ENCODE measurements at regions not wholly inside any gene's neighbourhood (a gene's known extent, or its start where the extent isn't known, plus 50 kb on each side); places are given as distances from the start of the nearest gene placed in this dataset.
"Not testable (repeated sequence)": the region's sequence is repeated elsewhere in the genome, so short reads cannot be mapped to it uniquely, and the experiment has no call there.

DNA sequence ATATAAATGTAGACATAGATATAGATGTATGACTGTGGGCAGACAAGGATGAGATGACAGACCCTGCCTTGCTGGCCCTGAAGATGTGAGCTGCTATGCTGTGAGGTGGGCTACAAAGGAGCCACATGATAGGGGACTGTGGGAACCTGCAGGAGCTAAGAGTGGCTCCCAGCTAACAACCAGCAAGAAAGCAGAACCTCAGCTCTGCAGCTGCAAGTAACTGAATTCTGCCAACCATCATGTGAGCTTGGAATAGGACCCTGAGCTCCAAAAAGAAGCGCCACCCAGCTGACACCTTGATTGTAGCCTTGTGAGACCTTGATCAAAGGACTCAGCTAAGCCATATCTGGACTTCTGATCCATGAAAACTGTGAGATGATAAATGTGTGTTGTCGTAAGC, 123.3 kb upstream of the GRM7 start:
- DNase-seq = no peak

GRCh38 chr3:6739288-6739687, 121.6 kb upstream of the GRM7 start:
- no peak for DNase-seq

GRCh38 chr3:6743067-6743720, 117.7 kb upstream of the GRM7 start:
- DNase-seq = no peak

- DNase-seq = no peak
Measured at GRCh38 chr3:6746443-6746842, 114.5 kb upstream of the GRM7 start.

GRCh38 chr3:6747017-6747416, 113.9 kb upstream of the GRM7 start:
- DNase-seq = no peak

DNA sequence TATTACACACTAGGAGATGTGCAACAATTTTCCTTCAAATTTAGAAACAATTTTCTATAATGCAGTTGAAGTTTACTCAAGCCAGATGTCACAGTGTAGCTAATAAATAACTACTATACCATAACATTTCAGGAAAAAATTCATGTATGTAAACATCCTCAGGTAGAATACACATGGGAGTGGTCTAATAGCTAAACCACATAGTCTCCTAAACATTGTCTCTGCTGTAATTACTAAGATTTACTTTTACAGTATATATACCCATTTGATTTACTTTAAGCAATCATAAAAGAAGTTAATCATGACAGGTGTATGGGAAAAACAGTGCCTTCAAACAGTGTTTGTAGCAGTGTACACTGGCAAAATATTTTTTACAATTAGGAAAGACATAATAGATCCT, 110.1 kb upstream of the GRM7 start:
- no peak for DNase-seq

- DNase-seq = no peak
Measured at GRCh38 chr3:6753536-6753935, 107.4 kb upstream of the GRM7 start.

- not testable (repeated sequence) for DNase-seq
Measured at GRCh38 chr3:6769532-6770396, 91.2 kb upstream of the GRM7 start.

GRCh38 chr3:6770397-6770690, 90.6 kb upstream of the GRM7 start:
- DNase-seq = no peak

DNA sequence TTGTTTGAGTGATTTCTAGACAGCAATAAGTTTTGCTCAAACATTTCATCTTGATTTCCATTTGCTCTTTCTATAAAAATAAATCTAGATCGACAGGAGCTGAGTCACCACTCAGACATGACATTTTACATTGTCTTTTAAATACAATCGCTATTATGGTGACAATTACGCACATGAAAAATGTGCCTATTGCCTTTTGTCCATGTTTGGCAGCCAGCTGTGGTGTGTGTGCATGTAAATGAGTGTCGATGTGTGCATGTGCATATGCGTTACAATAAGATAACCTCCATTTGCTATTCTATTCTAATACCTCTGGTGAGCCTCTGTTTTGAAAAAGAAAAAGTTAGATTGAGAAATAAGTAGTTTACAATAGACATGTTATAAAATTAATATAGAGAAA, 89.7 kb upstream of the GRM7 start:
- DNase-seq = no peak

- DNase-seq = no peak
Measured at GRCh38 chr3:6779140-6779539, 81.8 kb upstream of the GRM7 start.

DNA sequence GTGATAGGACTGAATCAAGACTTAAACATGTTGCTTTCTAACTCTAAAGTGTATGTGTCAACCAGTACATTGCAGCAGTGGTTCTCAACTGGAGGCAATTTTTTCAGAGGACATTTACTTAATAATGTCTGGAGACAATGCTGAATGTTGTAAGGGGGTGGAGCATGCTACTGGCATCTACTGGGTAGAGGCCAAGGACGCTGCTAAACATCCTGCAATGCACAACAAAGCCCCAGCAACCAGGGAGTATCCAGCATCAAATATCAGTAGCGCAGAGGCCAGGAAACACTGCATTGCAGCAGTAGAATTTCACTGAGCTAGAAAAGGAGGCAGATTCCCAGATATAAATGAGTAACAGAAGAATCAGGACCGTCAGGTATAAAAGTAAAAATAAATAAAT, 79.8 kb upstream of the GRM7 start:
- DNase-seq = no peak

- DNase-seq = peak; percentile 4 to 21 (median 9)
Measured at GRCh38 chr3:6785726-6786125, 75.2 kb upstream of the GRM7 start.

GRCh38 chr3:6791161-6791560, 69.8 kb upstream of the GRM7 start:
- no peak for DNase-seq

- peak; percentile 59 to 80 (median 69) for DNase-seq
Measured at GRCh38 chr3:6799264-6799915, 61.5 kb upstream of the GRM7 start.

GRCh38 chr3:6803619-6804018, 57.3 kb upstream of the GRM7 start:
- no peak for DNase-seq

GRCh38 chr3:6805236-6805635, 55.7 kb upstream of the GRM7 start:
- no peak for DNase-seq

DNA sequence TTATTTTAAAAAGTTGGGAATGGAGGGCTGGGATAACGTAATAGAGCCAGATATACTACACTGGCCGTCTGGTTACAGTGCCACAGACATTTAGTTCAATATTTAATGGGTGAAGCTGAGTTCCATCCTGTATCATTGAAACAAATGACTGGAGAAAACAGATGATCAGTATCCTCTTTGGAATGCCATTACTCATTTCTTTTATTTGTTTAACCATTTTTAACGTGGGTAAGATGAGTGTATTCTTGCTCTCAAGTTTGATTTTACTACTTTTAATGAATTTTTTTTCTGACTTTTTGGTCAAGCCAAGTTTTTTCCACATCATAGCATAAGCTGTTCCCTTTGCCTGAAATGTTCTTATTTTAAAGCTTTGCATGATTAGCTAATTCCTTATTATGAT, 53.9 kb upstream of the GRM7 start:
- no peak for DNase-seq

DNA sequence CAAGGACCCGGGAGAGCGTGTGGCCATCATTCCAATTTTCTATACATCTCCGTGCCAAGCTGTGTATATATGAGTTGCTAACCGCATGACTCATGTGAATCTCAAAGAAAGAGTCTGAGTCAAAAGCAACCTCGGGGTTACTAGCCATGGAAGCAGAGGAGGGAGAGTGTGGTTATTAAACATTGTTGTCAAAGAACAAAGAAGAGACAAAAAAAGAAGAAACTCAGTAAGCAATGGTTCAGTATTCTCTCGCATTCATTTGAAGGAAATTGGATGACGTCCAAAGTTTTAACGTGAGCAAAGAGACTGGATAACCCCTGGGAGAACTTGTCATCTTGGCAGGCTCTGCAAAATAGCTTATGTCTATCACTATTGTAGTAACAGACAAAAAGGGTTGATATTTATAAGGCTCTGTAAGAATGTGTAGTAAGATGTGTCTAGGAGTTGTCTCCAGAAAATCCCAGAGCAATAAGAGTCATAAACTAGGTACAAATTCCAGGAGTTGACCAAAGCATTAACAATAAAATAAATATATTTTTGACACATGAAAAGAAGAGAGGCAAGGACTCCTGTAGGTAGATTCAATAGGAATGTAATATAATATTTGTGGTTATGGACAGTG, 52.8 kb upstream of the GRM7 start:
- no peak for DNase-seq

- no peak for DNase-seq
Measured at GRCh38 chr3:6809349-6809748, 51.6 kb upstream of the GRM7 start.
